NCI-H128 (cell line): ENCODE measurements at regions not wholly inside any gene's neighbourhood (a gene's known extent, or its start where the extent isn't known, plus 50 kb on each side); places are given as distances from the start of the nearest gene placed in this dataset.

Experiments used
- DNase-seq: peaks from one replicate; lab custom pipeline; 2025; ENCODE audit not compliant: unreplicated experiment; lab: John Stamatoyannopoulos, UW

DNA sequence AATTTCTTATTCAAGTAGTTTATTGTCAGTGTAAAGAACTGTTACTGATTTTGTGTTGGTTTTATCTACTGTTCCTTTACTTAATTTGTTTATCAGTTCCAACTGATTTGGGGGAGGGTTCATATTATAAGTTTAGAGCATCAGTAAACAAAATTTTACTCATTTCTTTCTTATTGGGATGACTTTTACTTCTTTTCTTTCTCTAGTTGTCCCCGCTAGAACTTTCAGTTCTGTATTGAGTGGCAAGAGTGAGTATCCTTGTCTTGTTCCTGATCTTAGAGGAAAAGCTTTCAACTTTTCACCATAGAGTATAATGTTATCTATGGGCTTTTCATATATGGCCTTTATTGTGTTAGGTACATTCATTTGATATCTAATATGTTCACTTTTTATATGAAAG is 584.1 kb downstream of the LRFN5 start:
- DNase-seq, result no peak

DNA sequence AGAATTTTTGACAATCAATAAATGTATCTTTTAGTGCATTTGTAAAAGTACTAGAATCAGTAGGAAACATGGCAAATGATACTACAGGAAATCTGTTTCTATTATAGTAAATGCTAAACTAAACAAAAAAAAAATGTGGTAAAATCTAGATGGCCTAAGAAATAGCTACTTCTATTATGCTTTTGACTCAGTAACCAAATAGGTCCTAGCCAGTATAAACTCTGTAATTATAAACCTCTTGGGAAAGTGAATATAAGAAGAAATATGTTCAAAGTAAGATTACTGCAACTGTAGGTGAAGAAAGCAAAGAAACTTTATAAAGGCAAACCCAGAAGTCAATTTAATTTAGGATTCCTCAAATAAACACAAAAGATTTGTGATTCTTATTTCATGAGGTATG is 581.2 kb downstream of the LRFN5 start:
- DNase-seq, result no peak

DNA sequence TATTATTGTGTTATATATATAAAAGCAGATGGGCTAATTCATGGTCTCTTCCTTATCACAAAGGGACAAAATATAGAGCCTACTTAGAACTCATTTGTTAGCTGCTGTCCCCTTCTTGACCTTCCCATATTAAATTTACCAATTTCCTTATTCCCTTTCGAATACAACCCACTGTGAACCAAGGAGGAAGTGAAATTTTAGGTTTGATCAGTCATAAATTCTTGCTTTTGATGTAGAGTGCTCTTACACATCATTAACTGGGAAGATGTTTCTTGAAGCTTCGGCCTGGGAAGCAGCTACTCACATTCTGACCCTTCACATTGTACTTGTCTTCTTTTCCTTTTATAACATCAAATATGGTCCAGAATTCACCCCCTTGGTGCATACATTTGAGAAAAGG is 579.0 kb downstream of the LRFN5 start:
- DNase-seq, result no peak

DNA sequence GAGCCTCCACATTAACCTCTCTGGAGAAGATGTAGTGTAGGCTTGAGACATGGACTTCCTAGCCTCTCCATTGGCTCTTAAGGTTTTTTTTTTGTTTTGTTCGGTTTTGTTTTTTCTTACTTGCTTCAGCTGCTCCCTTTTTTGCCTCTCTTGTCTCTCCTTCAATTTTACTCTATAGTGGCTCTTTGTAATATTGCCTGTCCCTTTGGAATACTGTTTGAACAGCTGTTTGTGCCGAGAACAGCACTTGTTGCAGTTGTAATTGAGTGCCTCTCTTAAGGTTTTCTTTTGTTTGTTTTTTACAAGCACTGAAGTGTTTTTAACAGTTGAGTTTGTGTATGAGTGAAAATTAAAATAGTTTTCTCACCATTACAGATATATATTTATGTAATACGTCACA is 567.7 kb downstream of the LRFN5 start:
- peak; percentile 79 for DNase-seq

DNA sequence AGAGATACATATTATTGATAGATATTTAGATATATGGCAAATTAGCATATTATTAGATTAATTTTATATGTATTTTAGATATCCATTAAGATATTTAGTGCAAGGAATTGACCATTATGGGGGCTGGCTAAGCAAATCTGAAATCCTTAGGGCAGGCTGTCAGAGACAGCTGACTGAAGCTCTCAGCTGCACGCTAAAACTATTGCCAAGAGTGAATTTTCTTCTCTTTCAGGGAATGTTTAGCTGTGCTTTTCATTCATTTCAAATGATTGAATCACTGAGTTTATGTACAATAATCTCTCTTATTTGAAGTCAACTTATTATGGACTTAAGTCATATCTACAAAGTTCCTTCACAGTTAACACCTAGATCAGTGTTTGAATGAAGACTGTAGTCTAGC is 566.5 kb downstream of the LRFN5 start:
- DNase-seq, result no peak

DNA sequence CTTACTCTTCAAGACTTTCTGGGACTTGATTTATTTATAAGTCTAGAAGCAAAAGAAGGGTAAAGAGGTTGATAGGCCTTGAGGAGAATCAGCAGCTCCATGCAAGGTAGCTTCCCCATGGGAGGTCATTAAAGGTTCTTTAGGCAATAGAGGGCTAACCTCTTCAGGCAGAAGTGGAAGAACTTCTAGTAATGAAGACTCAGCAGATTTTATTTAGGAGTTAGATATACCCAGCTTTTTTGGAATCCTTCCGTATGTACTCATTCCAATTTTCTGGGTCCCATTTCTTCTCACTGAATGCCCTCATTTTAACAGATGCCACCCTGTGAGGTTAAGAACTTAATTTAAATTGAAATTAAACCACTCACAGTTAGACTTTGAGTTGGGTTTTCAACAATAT is 565.6 kb downstream of the LRFN5 start:
- DNase-seq, result no peak

DNA sequence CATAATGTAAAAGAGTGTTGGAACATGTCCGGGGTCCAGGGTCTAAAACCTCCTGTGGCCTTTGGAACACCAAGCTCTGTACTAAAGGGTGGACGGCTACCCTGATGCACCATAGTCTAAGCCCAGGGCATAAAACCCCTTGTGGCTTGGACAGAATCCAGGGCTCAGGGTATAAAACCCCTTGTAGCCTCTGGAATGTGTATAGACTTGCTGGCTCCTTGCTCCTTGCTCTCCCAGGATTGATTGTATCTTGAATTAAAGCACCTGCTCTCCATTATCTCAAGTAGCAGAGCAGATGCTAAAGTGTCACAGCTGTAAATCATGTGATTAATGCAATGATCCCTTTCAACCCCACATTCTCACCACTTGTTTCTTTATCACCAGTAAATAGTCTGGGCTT is 556.5 kb downstream of the LRFN5 start:
- DNase-seq, result no peak

DNA sequence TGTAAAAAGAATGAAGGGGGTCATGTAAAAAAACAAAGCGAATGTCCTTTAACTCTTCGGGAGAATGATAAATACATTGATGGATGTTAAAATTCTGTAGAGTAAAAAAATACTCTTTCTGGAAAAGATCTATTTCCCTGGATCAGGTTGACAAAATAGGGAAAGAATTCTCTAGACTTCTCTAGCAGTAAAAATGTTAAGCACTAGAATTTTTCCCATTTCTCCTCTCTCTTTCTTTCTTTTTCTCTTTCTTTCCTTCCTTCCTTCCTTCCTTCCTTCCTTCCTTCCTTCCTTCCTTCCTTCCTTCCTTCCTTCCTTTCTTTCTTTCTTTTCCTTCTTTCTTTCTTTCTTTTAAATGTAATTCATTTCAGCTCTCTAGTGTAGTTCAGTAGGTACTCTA is 552.5 kb downstream of the LRFN5 start:
- DNase-seq, result no peak

DNA sequence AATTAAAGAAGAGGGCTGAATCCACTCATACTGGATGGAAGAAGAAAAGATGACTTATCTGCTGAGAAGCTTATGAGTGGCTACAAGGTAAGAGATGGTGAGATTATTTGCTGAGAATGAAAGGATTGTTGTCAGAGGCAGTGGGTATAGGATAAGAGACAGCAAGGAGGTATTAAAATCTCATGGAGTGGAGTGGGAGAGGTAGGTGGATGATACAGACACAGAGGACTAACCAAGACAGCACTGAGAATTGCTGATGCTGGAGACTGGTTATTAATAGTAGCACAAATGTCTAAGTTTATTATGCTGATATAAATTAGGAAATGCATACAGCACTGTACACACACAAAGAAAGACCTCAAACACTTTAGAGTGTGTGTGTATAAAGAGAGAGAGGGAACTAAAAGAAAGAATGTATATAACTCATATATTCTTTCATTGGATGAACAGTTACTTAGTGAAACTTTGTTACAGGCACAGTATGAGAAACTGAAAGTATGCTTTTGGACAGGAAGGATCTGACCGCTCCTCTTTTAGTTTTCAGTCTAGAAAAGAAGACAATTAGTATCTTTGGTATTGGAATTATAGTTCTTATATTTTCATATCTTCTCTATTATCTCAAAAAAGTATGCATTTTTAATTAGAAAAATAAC is 543.1 kb downstream of the LRFN5 start:
- DNase-seq, result no peak

DNA sequence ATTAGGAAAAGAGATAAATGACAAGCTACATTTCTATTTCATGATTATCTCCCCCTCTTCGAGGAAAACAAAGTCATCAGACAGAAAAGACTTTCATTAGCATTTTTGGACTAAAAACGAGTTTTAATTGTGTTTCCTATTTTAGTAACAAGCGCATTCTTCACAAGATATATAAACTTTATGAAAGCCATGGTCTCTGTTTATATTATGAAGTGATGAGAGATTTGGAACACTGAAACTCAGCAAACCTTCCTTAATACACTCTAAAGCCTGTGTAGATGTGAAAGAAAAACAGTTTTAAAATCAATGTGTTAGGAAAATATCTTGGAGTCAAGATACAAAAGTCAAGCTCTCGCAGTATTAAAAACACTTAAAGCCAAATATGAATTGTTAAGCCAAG is 539.1 kb downstream of the LRFN5 start:
- no peak for DNase-seq

DNA sequence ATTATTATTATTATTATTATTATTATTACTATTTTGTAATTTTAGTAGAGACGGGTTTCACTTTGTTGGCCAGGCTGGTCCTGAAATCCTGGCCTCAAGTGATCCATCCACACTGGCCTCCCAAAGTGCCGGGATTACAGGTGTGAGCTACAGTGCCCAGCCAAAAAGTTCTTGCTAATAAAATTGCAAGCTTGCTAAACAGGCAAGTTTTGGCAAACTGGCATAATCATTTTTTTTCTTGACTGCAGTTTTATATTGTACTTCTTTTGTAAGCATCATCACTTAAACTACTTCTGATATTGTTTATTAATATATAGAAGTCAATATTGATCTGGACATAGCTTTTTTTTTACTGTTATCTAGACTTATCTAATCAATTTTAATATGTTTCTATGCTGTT is 536.4 kb downstream of the LRFN5 start:
- no peak for DNase-seq

DNA sequence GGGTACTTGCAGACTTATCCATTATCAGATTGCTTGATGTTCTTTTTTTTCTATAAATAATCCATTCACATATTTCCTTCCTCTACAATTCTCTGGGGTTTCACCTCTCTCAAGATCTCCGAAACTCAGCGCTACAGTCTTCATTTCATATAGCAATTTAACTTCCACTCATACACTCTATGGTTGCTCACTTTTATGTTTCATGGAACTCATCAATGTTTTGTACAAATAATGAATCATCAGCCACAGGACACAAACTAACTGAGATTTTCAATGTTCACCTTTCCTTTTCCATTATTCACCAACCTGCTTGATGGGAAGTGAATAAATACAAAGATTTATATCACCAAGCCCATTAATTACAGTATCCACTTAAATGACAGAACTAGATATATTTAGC is 534.7 kb downstream of the LRFN5 start:
- no peak for DNase-seq

DNA sequence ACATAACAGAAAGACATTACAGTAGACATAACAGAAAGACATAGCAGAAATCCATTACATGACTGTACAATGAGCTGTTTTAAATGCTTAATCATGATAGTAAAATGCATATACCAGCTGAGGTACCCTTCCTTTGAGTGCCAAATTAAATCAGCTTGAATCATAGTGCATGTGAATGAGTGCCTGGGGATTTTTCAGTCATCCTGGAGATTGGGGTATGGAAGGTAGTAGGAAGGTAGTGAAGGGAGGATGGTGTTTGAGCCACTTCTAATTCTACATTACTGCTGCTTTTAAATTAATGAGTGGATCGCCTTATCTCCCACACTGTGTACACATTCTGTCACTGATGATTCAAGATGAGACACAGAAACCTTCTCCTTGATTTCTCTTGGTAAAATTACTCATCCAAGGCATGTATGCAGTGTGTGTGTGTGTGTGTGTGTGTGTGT is 534.2 kb downstream of the LRFN5 start:
- no peak for DNase-seq

DNA sequence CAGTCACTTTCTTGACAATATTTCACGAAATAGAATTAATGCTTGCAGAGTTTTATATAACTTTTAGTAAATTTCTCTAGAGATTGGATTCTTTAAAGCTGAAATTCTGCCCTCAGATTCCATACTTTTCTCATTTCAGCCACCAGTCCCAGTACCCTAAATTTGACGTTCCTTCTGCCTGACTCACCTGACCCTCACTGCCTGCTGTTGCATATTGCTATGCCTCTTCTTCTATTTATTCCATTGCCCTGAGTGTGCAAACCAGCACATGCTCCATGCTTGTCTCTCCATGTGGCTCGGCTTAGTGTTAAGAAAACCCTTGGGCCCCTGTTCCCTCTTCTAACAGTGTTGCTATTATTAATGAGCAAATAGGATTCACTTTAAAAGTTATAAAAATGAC is 533.3 kb downstream of the LRFN5 start:
- DNase-seq, result no peak

DNA sequence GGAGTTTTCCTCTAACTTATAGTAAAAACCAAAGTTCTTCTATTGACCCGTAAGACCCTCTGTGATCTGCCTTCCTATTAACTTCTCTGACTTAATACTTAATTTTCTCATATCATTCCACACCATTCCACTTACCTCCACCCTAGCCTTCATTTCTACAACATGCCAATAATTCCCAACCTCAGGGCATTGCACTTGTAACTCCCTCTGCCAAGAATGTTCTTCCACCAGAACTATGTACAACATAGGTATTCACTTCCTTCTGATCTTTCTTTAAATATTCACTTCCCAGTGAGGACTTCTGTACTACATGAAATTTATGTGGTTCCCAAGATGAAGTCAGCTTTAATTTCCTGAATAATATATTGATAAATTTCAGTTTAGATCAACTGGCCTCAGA is 531.7 kb downstream of the LRFN5 start:
- DNase-seq, result no peak

DNA sequence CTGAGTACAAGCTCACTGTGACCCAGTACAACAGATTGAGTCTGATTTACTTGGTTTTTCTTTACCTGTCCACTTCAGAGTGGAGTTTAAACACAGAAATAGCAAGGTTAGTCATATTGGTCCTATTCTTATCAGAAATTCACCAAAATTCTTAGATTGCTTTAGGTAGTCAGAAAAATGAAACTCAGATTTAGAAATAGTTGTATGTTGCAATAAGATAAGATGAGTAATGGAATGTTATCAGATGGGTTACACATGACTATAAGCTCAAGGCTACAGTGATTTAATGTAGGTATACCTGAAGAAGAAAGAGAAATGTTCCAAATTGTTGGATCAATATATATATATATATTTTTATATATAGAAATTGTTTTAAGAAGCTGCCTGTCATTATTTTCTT is 524.1 kb downstream of the LRFN5 start:
- no peak for DNase-seq

DNA sequence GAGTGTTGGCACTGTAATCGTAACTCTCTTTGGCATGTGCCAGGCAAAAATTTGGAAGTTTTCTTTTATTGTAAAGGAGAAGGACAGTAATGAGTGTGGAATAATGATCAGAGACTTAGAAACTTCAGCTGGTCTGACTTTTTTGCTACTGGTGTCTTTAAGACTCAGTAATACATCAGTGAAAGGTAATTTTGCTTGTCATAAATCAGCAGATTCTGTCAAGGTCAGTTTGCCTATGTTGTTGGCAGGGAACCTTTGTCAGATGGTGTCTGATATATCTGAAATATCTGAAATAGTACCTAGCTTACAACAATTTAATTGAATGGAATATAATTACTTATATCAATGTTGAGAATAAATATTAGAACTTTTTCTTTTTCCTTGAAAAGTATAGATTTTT is 516.9 kb downstream of the LRFN5 start:
- DNase-seq, result no peak

DNA sequence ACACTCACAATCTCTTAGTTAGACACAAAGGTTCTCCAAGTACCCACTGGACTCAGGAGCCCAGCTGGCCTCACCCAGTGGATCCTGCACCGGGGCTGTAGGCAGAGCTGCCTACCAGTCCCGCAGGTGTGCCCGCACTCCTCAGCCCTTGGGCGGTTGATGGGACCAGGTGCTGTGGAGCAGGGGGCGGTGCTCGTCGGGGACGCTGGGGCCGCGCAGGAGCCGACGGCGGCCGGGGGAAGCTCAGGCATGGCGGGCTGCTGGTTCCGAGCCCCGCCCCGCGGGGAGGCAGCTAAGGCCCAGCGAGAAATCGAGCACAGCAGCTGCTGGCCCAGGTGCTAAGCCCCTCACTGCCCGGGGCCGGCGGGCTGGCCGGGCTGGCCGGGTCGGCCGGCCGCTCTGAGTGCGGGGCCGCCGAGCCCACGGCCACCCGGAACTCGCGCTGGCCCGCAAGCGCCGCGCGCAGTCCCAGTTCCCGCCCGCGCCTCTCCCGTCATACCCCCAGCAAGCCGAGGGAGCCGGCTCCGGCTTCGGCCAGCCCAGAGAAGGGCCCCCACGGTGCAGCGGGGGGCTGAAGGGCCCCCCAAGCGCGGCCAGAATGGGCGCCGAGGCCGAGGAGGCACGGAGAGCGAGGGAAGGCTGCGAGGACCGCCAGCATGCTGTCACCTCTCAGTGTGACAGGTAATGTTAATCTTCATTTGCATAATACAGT is 506.8 kb downstream of the LRFN5 start:
- DNase-seq, result no peak

DNA sequence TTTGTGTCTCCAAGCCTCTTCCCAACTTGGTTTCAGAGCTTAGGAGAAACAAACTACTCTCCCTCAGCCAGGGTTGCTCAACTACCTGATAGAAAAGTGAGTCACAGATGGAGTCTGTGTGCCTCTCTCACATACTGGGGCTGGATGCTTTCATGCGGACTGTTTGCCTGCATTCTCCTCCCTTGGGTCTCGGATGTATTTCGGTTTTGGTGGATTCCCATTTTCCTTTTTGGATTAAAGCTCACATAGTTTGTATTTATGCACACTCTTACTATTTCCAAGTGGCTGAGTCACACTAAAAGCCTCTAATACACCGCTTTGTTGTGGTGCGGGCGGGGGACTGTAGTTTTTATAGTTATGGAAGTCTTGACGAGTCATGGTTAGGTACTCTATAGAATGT is 505.4 kb downstream of the LRFN5 start:
- DNase-seq, result no peak

DNA sequence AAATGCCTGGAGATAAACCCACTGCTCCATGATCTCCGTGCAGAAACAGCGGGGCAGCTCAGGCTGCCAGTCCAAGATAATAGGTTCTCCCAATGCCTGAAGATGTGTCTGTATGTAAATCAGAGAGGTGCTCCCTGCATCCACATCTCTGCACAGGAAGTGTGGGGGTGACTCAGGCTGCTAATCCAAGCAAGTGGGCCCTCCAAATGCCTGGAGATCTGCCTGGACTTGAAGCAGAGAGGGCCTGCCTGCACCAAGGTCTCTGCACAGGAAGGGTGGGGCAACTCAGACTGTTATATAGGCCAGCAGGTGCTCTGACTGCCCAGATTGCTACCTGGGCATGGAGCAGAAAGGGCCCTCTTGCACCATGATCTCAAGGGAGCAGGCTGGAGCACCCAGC is 504.7 kb downstream of the LRFN5 start:
- no peak for DNase-seq

DNA sequence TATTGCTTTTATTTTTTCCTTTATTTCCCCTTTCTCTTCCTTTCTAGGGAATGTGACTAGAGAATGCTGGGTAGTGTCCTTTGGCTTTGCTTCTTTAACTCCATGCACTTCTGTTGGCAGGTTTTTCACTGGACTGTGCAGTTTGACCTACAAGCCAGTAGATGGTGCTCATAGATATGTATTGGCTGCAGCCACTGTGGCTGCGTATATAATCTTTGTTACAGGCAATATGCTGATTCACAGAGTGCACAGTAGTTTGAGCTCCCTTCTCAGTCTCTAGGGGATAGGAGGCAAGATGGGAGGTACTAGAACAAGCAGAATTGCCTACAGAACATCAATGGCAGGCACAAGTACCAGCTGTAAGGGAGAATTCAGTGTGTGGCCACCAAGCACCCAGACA is 503.5 kb downstream of the LRFN5 start:
- DNase-seq, result no peak

DNA sequence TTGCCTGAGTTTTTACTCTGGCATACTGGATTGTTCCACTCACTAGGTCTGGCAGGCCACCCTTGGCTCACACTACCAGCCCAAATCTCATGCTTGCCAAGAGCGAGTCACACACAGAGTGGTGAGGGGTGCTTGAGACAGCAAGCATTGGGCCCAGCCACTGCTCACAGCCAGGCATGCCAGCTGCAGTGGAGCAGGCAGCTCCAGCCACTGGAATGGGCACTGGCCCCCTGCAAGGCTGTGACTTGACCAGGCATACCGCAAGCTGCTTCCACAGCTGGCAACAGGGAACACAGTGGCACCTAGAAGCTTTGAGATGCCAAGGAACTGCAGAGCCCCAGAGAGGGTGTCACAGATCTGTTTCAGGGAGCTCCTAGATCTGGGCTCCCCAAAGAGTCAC is 488.5 kb downstream of the LRFN5 start:
- no peak for DNase-seq

DNA sequence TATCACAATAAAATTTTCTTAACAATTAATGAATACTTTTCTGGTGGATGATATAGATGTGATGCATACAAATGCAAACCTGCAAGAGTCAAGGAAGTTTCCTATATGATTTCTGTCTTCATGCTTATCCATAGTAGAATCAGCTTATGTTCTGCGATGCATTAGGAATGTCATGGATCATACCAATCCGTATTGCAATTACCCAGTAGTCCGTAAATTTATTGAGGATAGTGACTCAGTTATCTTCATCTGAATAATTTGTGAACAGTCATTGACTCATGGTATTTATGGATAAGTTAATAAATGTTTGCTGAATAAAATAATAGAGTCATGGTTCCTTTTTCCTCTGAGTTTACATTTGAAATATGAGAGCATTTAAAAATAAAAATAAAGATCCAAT is 483.4 kb downstream of the LRFN5 start:
- no peak for DNase-seq
